Nephron (organoid): ENCODE measurements at regions not wholly inside any gene's neighbourhood (a gene's known extent, or its start where the extent isn't known, plus 50 kb on each side); places are given as distances from the start of the nearest gene placed in this dataset.

Experiments used
- H3K27ac Mint-ChIP-seq, 3 experiments: 2 replicates each; pipeline ENCODE4 v1.8.0; 2020; ENCODE audit warnings: mixed read lengths in 3 of 3, mild to moderate bottlenecking in 2 of 3, moderate library complexity in 1 of 3
- H3K27me3 Mint-ChIP-seq: 2 replicates; pipeline ENCODE4 v1.8.0; 2021; ENCODE audit warnings: low read depth, mild to moderate bottlenecking, moderate library complexity, mixed read lengths
- H3K36me3 Mint-ChIP-seq: 2 replicates; pipeline ENCODE4 v1.8.0; 2020; ENCODE audit warnings: low read depth, mixed read lengths
- H3K4me1 Mint-ChIP-seq: 2 replicates; pipeline ENCODE4 v1.8.0; 2020; ENCODE audit warnings: mixed read lengths
- H3K4me3 Mint-ChIP-seq, 3 experiments: 2 replicates each; pipeline ENCODE4 v1.8.0; 2020; ENCODE audit warnings: mild to moderate bottlenecking in 3 of 3, mixed read lengths in 3 of 3, moderate library complexity in 2 of 3
- H3K9me3 Mint-ChIP-seq: 2 replicates; pipeline ENCODE4 v1.8.0; 2020; ENCODE audit warnings: mixed read lengths
- TF ChIP-seq, protein P1 (sequence below), 3 experiments: fragments of 200-600 bp; sonication (generic); IDR thresholded peaks; one replicate each; pipeline ENCODE4 v1.5.0; 2021; ENCODE audit warnings: antibody characterized with exemption in 3 of 3; ENCODE audit not compliant: unreplicated experiment in 3 of 3

DNA sequence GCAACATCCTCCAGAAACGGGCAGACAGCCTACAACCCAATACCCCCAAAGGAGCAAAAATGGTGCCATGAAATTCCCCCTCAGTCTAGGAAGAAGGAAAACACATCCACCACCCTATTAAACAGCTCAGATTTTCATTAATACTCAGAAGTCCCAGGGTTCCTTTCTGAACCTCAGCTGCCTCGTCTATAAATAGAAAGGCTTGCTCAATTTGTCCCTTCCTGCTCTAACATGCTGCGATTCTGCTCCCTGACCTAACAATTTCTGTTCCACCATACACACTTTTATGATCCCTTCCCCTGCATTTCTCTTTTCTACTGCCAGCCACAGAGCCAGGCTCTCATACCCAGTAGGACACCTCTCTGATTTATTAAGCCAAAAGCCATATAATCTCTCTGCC, 68.1 kb downstream of the MTERF1 start:
- no peak overlapping the region for H3K27ac Mint-ChIP-seq
- peaks cover 3% of the 10 kb centered on the region for H3K27me3 Mint-ChIP-seq
- no peaks in the 10 kb centered on the region for H3K36me3 Mint-ChIP-seq
- TF ChIP-seq, protein P1, sequence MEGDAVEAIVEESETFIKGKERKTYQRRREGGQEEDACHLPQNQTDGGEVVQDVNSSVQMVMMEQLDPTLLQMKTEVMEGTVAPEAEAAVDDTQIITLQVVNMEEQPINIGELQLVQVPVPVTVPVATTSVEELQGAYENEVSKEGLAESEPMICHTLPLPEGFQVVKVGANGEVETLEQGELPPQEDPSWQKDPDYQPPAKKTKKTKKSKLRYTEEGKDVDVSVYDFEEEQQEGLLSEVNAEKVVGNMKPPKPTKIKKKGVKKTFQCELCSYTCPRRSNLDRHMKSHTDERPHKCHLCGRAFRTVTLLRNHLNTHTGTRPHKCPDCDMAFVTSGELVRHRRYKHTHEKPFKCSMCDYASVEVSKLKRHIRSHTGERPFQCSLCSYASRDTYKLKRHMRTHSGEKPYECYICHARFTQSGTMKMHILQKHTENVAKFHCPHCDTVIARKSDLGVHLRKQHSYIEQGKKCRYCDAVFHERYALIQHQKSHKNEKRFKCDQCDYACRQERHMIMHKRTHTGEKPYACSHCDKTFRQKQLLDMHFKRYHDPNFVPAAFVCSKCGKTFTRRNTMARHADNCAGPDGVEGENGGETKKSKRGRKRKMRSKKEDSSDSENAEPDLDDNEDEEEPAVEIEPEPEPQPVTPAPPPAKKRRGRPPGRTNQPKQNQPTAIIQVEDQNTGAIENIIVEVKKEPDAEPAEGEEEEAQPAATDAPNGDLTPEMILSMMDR (IDR thresholded peaks at IDR 0.05; ENCODE audit: unreplicated experiment in 3 of 3) = no peak
- no peak overlapping the region for H3K4me3 Mint-ChIP-seq
- no peaks in the 10 kb centered on the region for H3K4me1 Mint-ChIP-seq
- peaks cover 5% of the 10 kb centered on the region for H3K9me3 Mint-ChIP-seq

DNA sequence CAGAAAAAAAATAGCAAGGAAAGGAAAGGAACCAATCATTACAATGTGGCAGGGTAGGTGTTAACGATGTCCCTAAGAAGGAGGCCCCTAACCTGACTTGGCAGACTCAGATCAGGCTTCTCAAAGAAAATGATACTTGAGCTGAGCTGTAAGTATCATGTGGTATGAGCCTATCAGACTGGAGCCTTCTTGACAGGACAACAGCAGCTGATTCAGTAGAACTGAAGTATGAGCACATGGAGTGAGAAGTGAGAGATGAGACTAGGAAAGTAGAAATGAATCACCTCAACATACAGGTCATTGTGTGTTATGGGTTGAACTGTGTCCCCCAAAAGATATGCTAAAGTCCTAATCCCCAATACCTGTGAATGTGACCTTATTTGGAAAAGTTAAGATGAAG, 66.3 kb downstream of the MTERF1 start:
- Mint-ChIP-seq H3K9me3 (peaks cover 7% of the 10 kb centered on the region), H3K27ac (no peak overlapping the region)

More for the DNA sequence above, 66.3 kb downstream of the MTERF1 start:
- no peaks in the 10 kb centered on the region for H3K36me3 Mint-ChIP-seq
- TF ChIP-seq, protein P1 (IDR thresholded peaks at IDR 0.05; ENCODE audit: unreplicated experiment in 3 of 3) = no peak
- H3K4me1 Mint-ChIP-seq = no peaks in the 10 kb centered on the region
- no peak overlapping the region for H3K4me3 Mint-ChIP-seq
- H3K27me3 Mint-ChIP-seq = no peaks in the 10 kb centered on the region
